Left lung (tissue), 4 donors: ENCODE measurements at regions not wholly inside any gene's neighbourhood (a gene's known extent, or its start where the extent isn't known, plus 50 kb on each side); places are given as distances from the start of the nearest gene placed in this dataset.

ENCODE experiments used
- ATAC-seq: fragments of 200-7000 bp; cut with Tn5 transposase; one replicate; pipeline ENCODE4 v1.9.1; 2020; ENCODE audit warnings: moderate library complexity
- DNase-seq, 4 donors: peaks; one replicate each; pipeline ENCODE4 v3.0.0-alpha.2; 2013 to 2020
- H3K27ac ChIP-seq, 2 donors: fragments of 200-600 bp; sonication (generic) in 1 of 2; one replicate each; pipeline versions ENCODE4 v1.5.0 to v1.8.0; 2020 to 2021
- H3K27me3 ChIP-seq, 2 donors: fragments of 200-600 bp; sonication (generic) in 1 of 2; one replicate each; pipeline versions ENCODE4 v1.5.0 to v1.8.0; 2020 to 2021
- H3K36me3 ChIP-seq, 2 donors: fragments of 200-600 bp; sonication (generic) in 1 of 2; one replicate each; pipeline versions ENCODE4 v1.5.0 to v1.8.0; 2020 to 2021
- H3K4me1 ChIP-seq, 2 donors: fragments of 200-600 bp; one replicate each; pipeline ENCODE4 v1.8.0; 2021
- H3K4me3 ChIP-seq, 2 donors: fragments of 200-600 bp; sonication (generic) in 1 of 2; one replicate each; pipeline versions ENCODE4 v1.5.0 to v1.8.0; 2020 to 2021; ENCODE audit warnings: mild to moderate bottlenecking in 1 of 2
- H3K9me3 ChIP-seq, 2 donors: fragments of 200-600 bp; sonication (generic) in 1 of 2; one replicate each; pipeline versions ENCODE4 v1.5.0 to v1.8.0; 2020 to 2021
- intact Hi-C, 2 donors: fragments of 100-400 bp; cut with DNase I; formaldehyde crosslinking; loops; one replicate each; pipeline versions ENCODE4 v1.11.2 to v1.14.2; 2022
- TF ChIP-seq, protein P1 (sequence below), 2 donors: fragments of 200-600 bp; sonication (generic) in 1 of 2; IDR thresholded peaks; one replicate each; pipeline versions ENCODE4 v1.5.0 to v1.8.0; 2021; ENCODE audit warnings: antibody characterized with exemption in 2 of 2
- donor health status: DM: no; HTN: yes; CAD: no.
- donor health status: DM: no; HTN: no; CAD: no.

DNA sequence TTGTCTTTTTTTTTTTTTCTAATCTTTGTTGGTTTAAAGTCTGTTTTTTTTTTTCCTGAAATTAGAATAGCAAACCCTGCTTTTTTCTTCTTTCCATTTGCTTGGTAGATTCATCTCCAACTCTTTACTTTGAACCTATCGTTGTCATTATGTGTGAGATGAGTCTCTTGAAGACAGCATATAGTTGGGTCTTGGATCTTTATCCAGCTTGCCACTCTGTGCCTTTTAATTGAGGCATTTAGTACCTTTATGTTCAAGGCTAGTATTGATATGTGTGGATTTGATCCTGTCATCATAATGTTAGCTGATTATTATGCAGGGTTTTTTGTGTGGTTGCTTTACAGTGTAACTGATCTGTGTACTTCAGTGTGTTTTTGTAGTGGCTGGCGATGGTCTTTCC, 383.8 kb downstream of the MAN2A1 start:
- intact Hi-C loops: no loop called here
- no peaks in the 10 kb centered on the region for H3K36me3 ChIP-seq
- H3K27me3 ChIP-seq: no peaks in the 10 kb centered on the region
- DNase-seq (no peak), ATAC-seq (no peak)
- H3K27ac ChIP-seq: no peak overlapping the region
- TF ChIP-seq, protein P1, sequence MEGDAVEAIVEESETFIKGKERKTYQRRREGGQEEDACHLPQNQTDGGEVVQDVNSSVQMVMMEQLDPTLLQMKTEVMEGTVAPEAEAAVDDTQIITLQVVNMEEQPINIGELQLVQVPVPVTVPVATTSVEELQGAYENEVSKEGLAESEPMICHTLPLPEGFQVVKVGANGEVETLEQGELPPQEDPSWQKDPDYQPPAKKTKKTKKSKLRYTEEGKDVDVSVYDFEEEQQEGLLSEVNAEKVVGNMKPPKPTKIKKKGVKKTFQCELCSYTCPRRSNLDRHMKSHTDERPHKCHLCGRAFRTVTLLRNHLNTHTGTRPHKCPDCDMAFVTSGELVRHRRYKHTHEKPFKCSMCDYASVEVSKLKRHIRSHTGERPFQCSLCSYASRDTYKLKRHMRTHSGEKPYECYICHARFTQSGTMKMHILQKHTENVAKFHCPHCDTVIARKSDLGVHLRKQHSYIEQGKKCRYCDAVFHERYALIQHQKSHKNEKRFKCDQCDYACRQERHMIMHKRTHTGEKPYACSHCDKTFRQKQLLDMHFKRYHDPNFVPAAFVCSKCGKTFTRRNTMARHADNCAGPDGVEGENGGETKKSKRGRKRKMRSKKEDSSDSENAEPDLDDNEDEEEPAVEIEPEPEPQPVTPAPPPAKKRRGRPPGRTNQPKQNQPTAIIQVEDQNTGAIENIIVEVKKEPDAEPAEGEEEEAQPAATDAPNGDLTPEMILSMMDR (IDR thresholded peaks at IDR 0.05): no peak
- no peak overlapping the region for H3K4me3 ChIP-seq
- H3K9me3 ChIP-seq: peaks cover 0 to 26% of the 10 kb centered on the region in 2 donors
- H3K4me1 ChIP-seq: no peaks in the 10 kb centered on the region

- TF ChIP-seq, protein P1 (IDR thresholded peaks at IDR 0.05): no peak
- no peak overlapping the region for H3K27ac ChIP-seq
- H3K27me3 ChIP-seq: no peaks in the 10 kb centered on the region
- intact Hi-C loops: no loop called here
- DNase-seq (no peak), ATAC-seq (no peak)
- H3K4me3 ChIP-seq: no peak overlapping the region
- no peaks in the 10 kb centered on the region for H3K36me3 ChIP-seq
- no peaks in the 10 kb centered on the region for H3K4me1 ChIP-seq
- H3K9me3 ChIP-seq: peaks cover 0 to 18% of the 10 kb centered on the region in 2 donors
These were observed 385.9 kb downstream of the MAN2A1 start for GRCh38 chr5:110075656-110076055.

DNA sequence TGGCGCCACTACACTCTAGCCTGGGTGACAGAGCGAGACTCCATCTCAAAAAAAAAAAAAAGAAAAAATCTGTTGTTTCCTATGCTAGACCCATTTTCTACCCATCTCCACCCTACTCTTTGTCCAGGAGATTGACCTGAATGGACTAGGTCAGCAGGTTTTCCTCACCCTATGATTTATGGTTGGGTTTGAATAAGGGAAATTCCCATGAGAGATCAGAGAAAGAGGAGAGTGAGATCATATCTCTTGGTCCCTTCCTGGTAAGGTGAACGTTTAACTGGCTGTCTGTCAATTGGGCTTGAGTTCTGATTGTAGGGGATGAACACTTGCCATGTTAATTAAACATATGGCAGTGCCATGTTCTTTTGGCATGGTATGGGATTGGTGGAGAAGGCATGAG, 387.4 kb downstream of the MAN2A1 start:
- Histone ChIP-seq H3K9me3 (peaks cover 0 to 17% of the 10 kb centered on the region in 2 donors), H3K4me3 (no peak overlapping the region), H3K36me3 (no peaks in the 10 kb centered on the region), H3K27me3 (no peaks in the 10 kb centered on the region), H3K27ac (no peak overlapping the region), H3K4me1 (no peaks in the 10 kb centered on the region)
- intact Hi-C loops: no loop called here
- TF ChIP-seq, protein P1 (IDR thresholded peaks at IDR 0.05): no peak
- DNase-seq (no peak), ATAC-seq (no peak)

GRCh38 chr5:110082194-110082593, 392.5 kb downstream of the MAN2A1 start:
- intact Hi-C loops: no loop called here
- no peaks in the 10 kb centered on the region for H3K9me3 ChIP-seq
- H3K27ac ChIP-seq: no peak overlapping the region
- H3K4me3 ChIP-seq: no peak overlapping the region
- no peaks in the 10 kb centered on the region for H3K27me3 ChIP-seq
- DNase-seq: no peak
- H3K36me3 ChIP-seq: no peaks in the 10 kb centered on the region
- H3K4me1 ChIP-seq: no peaks in the 10 kb centered on the region
- TF ChIP-seq, protein P1 (IDR thresholded peaks at IDR 0.05): no peak
- no peak for ATAC-seq

- no peaks in the 10 kb centered on the region for H3K27me3 ChIP-seq
- no peaks in the 10 kb centered on the region for H3K9me3 ChIP-seq
- intact Hi-C loops: no loop called here
- no peaks in the 10 kb centered on the region for H3K4me1 ChIP-seq
- H3K27ac ChIP-seq: no peak overlapping the region
- no peaks in the 10 kb centered on the region for H3K36me3 ChIP-seq
- TF ChIP-seq, protein P1 (IDR thresholded peaks at IDR 0.05): no peak
- H3K4me3 ChIP-seq: no peak overlapping the region
- no peak for DNase-seq
- ATAC-seq: no peak
These were observed 393.1 kb downstream of the MAN2A1 start for GRCh38 chr5:110082863-110083262.
